IMR-90 (cell line): ENCODE measurements at regions not wholly inside any gene's neighbourhood (a gene's known extent, or its start where the extent isn't known, plus 50 kb on each side); places are given as distances from the start of the nearest gene placed in this dataset.

Source experiments
- ATAC-seq: fragments of 200-7000 bp; cut with Tn5 transposase; 2 replicates; pipeline ENCODE4 v1.9.1; 2020; ENCODE audit warnings: low read depth, mild to moderate bottlenecking, moderate library complexity
- BruUV-seq: library from RNA; stranded (reverse); fragments of 400-500 nt; replicated peaks from 2 replicates; lab custom pipeline; 2021; lab: Mats Ljungman, UMichigan
- CTCF ChIA-PET: fragments of 300-600 bp; formaldehyde crosslinking; extraction: SDS; loops from one replicate; lab custom pipeline; 2021; ENCODE audit warnings: antibody characterized with exemption; lab: Yijun Ruan, JAX
- POLR2A ChIA-PET: fragments of 300-600 bp; sonication (Branson Sonifier 250); formaldehyde crosslinking; loops from one replicate; lab custom pipeline; 2022; ENCODE audit warnings: antibody characterized with exemption; ENCODE audit not compliant: unreplicated experiment; lab: Charles Lee
- DNase-seq: peaks from one replicate; pipeline ENCODE4 v3.0.0; 2013
- H2AFZ ChIP-seq: replicated peaks from 2 replicates; pipeline ENCODE3; 2013; ENCODE audit warnings: low read length, mild to moderate bottlenecking; ENCODE audit not compliant: poor library complexity
- H2AK5ac ChIP-seq: 2 replicates; pipeline ENCODE4 v1.6.1; 2013; ENCODE audit warnings: low read depth, low read length, inconsistent platforms
- H2AK9ac ChIP-seq: replicated peaks from 2 replicates; pipeline ENCODE3; 2013; ENCODE audit warnings: mild to moderate bottlenecking, low read depth, low read length, moderate library complexity; ENCODE audit not compliant: poor library complexity
- H2BK120ac ChIP-seq: 2 replicates; pipeline ENCODE4 v1.6.1; 2013; ENCODE audit warnings: low read depth, low read length, inconsistent platforms
- H2BK15ac ChIP-seq: 3 replicates; pipeline ENCODE4 v1.6.1; 2013; ENCODE audit warnings: low read depth, low read length, inconsistent platforms
- H2BK20ac ChIP-seq: 2 replicates; pipeline ENCODE4 v1.6.1; 2013; ENCODE audit warnings: low read depth, mild to moderate bottlenecking, inconsistent platforms, low read length, moderate library complexity
- H2BK5ac ChIP-seq: 2 replicates; pipeline ENCODE4 v1.6.1; 2013; ENCODE audit warnings: mild to moderate bottlenecking, low read depth, low read length, inconsistent platforms; ENCODE audit not compliant: poor library complexity, severe bottlenecking
- H3K14ac ChIP-seq: replicated peaks from 2 replicates; pipeline ENCODE4 v1.6.1; 2013; ENCODE audit warnings: low read depth, low read length, inconsistent platforms
- H3K18ac ChIP-seq: 2 replicates; pipeline ENCODE4 v1.6.1; 2013; ENCODE audit warnings: low read depth, low read length, control low read depth
- H3K23ac ChIP-seq: 2 replicates; pipeline ENCODE4 v1.6.1; 2013; ENCODE audit warnings: low read depth, low read length, inconsistent platforms
- H3K27ac ChIP-seq: 2 replicates; pipeline ENCODE4 v1.5.1; 2013; ENCODE audit warnings: mild to moderate bottlenecking, control low read depth, low read length; ENCODE audit not compliant: insufficient read depth
- H3K27me3 ChIP-seq: 2 replicates; pipeline ENCODE4 v1.6.1; 2013; ENCODE audit warnings: low read length; ENCODE audit not compliant: control insufficient read depth, insufficient read depth
- H3K36me3 ChIP-seq: 2 replicates; pipeline ENCODE4 v1.6.1; 2013; ENCODE audit warnings: low read length, mixed read lengths; ENCODE audit not compliant: control insufficient read depth, insufficient read depth
- H3K4ac ChIP-seq: 2 replicates; pipeline ENCODE4 v1.6.1; 2013; ENCODE audit warnings: low read depth, low read length, inconsistent platforms
- H3K4me1 ChIP-seq: 2 replicates; pipeline ENCODE4 v1.6.1; 2013; ENCODE audit warnings: low read length, mixed read lengths; ENCODE audit not compliant: control insufficient read depth, insufficient read depth
- H3K4me2 ChIP-seq: 2 replicates; pipeline ENCODE4 v1.6.1; 2013; ENCODE audit warnings: low read depth, mild to moderate bottlenecking, control low read depth, low read length, moderate library complexity
- H3K4me3 ChIP-seq: 2 replicates; pipeline ENCODE4 v1.5.1; 2013; ENCODE audit warnings: low read depth, mild to moderate bottlenecking, control low read depth, low read length, moderate library complexity; ENCODE audit not compliant: insufficient read depth
- H3K56ac ChIP-seq: 2 replicates; pipeline ENCODE4 v1.6.1; 2013; ENCODE audit warnings: low read length, inconsistent platforms; ENCODE audit not compliant: insufficient read depth; ENCODE audit errors: extremely low read depth
- H3K79me1 ChIP-seq, 2 experiments: 2 replicates each; pipeline ENCODE4 v1.6.1; 2013; ENCODE audit warnings: low read length in 2 of 2, inconsistent platforms in 1 of 2, low read depth in 1 of 2
- H3K9ac ChIP-seq: 2 replicates; pipeline ENCODE4 v1.6.1; 2013; ENCODE audit warnings: low read depth, low read length, control low read depth
- H3K9me1 ChIP-seq: 2 replicates; pipeline ENCODE4 v1.6.1; 2013; ENCODE audit warnings: low read length, inconsistent platforms; ENCODE audit not compliant: insufficient read depth
- H3K9me3 ChIP-seq: 2 replicates; pipeline ENCODE4 v1.6.1; 2013; ENCODE audit warnings: low read length; ENCODE audit not compliant: control insufficient read depth, insufficient read depth
- H4K20me1 ChIP-seq: 2 replicates; pipeline ENCODE4 v1.6.1; 2013; ENCODE audit warnings: low read length, inconsistent platforms; ENCODE audit not compliant: insufficient read depth
- H4K5ac ChIP-seq: 2 replicates; pipeline ENCODE4 v1.6.1; 2013; ENCODE audit warnings: mild to moderate bottlenecking, low read depth, low read length, control low read depth
- H4K8ac ChIP-seq, 2 experiments: 2 replicates each; pipeline ENCODE4 v1.6.1; 2013; ENCODE audit warnings: low read depth in 2 of 2, low read length in 2 of 2, control low read depth in 1 of 2, inconsistent platforms in 1 of 2
- H4K91ac ChIP-seq: 2 replicates; pipeline ENCODE4 v1.6.1; 2013; ENCODE audit warnings: low read depth, low read length, inconsistent platforms; ENCODE audit not compliant: insufficient read depth
- CEBPB ChIP-seq: IDR thresholded peaks from 2 replicates; pipeline ENCODE4 v1.6.1; 2012; ENCODE audit warnings: low read depth, low read length, improper control_type of control experiment
- CHD1 ChIP-seq: IDR thresholded peaks from 2 replicates; pipeline ENCODE4 v1.6.1; 2012; ENCODE audit warnings: low read depth, low read length, improper control_type of control experiment
- FOS ChIP-seq: fragments of 150-350 bp; IDR thresholded peaks from 2 replicates; pipeline ENCODE4 v1.6.1; 2016; ENCODE audit warnings: low read depth, low read length
- MAFK ChIP-seq: IDR thresholded peaks from 2 replicates; pipeline ENCODE4 v1.6.1; 2012; ENCODE audit warnings: low read depth, low read length, improper control_type of control experiment
- MAZ ChIP-seq: IDR thresholded peaks from 2 replicates; pipeline ENCODE4 v1.6.1; 2012; ENCODE audit warnings: low read depth, mild to moderate bottlenecking, low read length, improper control_type of control experiment, moderate library complexity, borderline replicate concordance
- MXI1 ChIP-seq: IDR thresholded peaks from 2 replicates; pipeline ENCODE4 v1.6.1; 2012; ENCODE audit warnings: low read depth, mild to moderate bottlenecking, low read length, moderate library complexity, borderline replicate concordance
- NFE2L2 ChIP-seq: fragments of 150-350 bp; IDR thresholded peaks from 2 replicates; pipeline ENCODE4 v1.6.1; 2016; ENCODE audit warnings: low read depth, mild to moderate bottlenecking, low read length
- POLR2A ChIP-seq: IDR thresholded peaks from 2 replicates; pipeline ENCODE4 v1.6.1; 2012; ENCODE audit warnings: mild to moderate bottlenecking, low read depth, low read length
- RAD21 ChIP-seq: IDR thresholded peaks from 2 replicates; pipeline ENCODE4 v1.6.1; 2012; ENCODE audit warnings: low read length, improper control_type of control experiment
- RCOR1 ChIP-seq: IDR thresholded peaks from 2 replicates; pipeline ENCODE4 v1.6.1; 2012; ENCODE audit warnings: mild to moderate bottlenecking, low read length, improper control_type of control experiment; ENCODE audit not compliant: insufficient replicate concordance
- RFX5 ChIP-seq: IDR thresholded peaks from 2 replicates; pipeline ENCODE4 v1.8.0; 2012; ENCODE audit warnings: low read depth, mild to moderate bottlenecking, low read length, moderate library complexity
- SMC3 ChIP-seq: fragments of 150-350 bp; IDR thresholded peaks from 2 replicates; pipeline ENCODE4 v1.6.1; 2016; ENCODE audit warnings: low read depth, mild to moderate bottlenecking, antibody characterized with exemption, low read length, moderate library complexity
- WGBS, 2 experiments: methylation state at CpG; one replicate each; pipeline versions ENCODE4 v1.1.5 to v1.1.7; 2013; ENCODE audit warnings: missing lambda C conversion rate in 2 of 2; ENCODE audit not compliant: insufficient read length in 1 of 2; ENCODE audit errors: extremely low coverage in 2 of 2; 5-methylcytosine and 5-hydroxymethylcytosine counted together
- dilution Hi-C: fragments of 300-500 bp; cut with HindIII; formaldehyde crosslinking; loops from one replicate; pipeline ENCODE4 v1.14.3; 2018; ENCODE audit warnings: low sequenced_read_pairs; ENCODE audit not compliant: unreplicated experiment
- in situ Hi-C: fragments of 300-500 bp; cut with MboI; formaldehyde crosslinking; loops from 3 replicates; pipeline ENCODE4 v1.14.3; 2019; ENCODE audit warnings: low sequenced_read_pairs, inconsistent platforms, mixed read lengths
- intact Hi-C: fragments of 100-400 bp; cut with micrococcal nuclease; formaldehyde crosslinking; loops from 2 replicates; pipeline ENCODE4 v1.10.0; 2022
- TF ChIP-seq, protein P1 (sequence below): conservative IDR thresholded peaks from 2 replicates; pipeline ENCODE4 v1.5.1; 2012; ENCODE audit warnings: mild to moderate bottlenecking, low read depth, low read length, improper control_type of control experiment
- TF ChIP-seq, protein P2 (sequence below): fragments of 150-350 bp; IDR thresholded peaks from 2 replicates; pipeline ENCODE4 v1.6.1; 2016; ENCODE audit warnings: low read depth, mild to moderate bottlenecking, low read length, moderate library complexity, borderline replicate concordance
- TF ChIP-seq, protein P3 (sequence below): fragments of 150-350 bp; IDR thresholded peaks from 2 replicates; pipeline ENCODE4 v1.6.1; 2017; ENCODE audit warnings: mild to moderate bottlenecking, antibody characterized with exemption, low read length, low read depth

DNA sequence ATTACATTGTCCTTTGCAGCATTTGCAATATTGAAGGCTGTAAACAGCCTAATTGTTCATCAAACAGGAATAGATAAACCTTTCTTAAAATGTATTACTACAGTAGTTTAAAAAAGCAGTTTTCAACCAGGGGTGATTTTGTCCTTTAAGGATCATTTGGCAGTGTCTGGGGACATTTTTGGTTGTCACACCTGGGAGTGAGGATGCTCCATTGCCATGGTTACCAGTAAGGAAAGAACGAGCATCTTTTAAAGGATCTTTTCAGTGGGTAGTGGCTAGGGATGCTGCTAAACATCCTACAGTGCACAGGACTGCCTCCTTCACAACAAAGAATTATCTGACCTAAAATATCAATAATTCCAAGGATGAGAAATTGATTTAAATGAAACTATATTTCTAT lies 596.3 kb downstream of the HINT1 start:
- dilution Hi-C loops (no loop called here), intact Hi-C loops (no loop called here), in situ Hi-C loops (no loop called here)
- H2AFZ ChIP-seq = no peak overlapping the region
- H3K56ac ChIP-seq = no peak overlapping the region
- H3K4ac ChIP-seq = no peak overlapping the region
- H3K14ac ChIP-seq = no peak overlapping the region
- 0 out of 2 replicates have a peak, but pooled peaks cover 2% of the 10 kb centered on the region for H3K9me3 ChIP-seq
- H3K4me3 ChIP-seq = no peak overlapping the region
- no peak overlapping the region for H4K8ac ChIP-seq
- ATAC-seq (no peak), DNase-seq (no peak)
- H4K5ac ChIP-seq = no peak overlapping the region
- BruUV-seq = no TSS peak
- H3K9ac ChIP-seq = no peak overlapping the region
- no peak overlapping the region for H3K23ac ChIP-seq
- H4K20me1 ChIP-seq = no peaks in the 10 kb centered on the region
- no peak overlapping the region for H2AK9ac ChIP-seq
- CTCF ChIA-PET = no interaction called here
- H2AK5ac ChIP-seq = no peak overlapping the region
- H3K4me2 ChIP-seq = no peak overlapping the region
- POLR2A ChIA-PET = no interaction called here
- H2BK15ac ChIP-seq = no peak overlapping the region
- H3K9me1 ChIP-seq = no peaks in the 10 kb centered on the region
- TF ChIP-seq RFX5 = no peak
- TF ChIP-seq SMC3 = no peak
- TF ChIP-seq RAD21 = no peak
- TF ChIP-seq CEBPB = no peak
- TF ChIP-seq RCOR1 = no peak
- no peak for TF ChIP-seq MAFK
- TF ChIP-seq MAZ = no peak
- no peak for TF ChIP-seq POLR2A
- TF ChIP-seq, protein P1, sequence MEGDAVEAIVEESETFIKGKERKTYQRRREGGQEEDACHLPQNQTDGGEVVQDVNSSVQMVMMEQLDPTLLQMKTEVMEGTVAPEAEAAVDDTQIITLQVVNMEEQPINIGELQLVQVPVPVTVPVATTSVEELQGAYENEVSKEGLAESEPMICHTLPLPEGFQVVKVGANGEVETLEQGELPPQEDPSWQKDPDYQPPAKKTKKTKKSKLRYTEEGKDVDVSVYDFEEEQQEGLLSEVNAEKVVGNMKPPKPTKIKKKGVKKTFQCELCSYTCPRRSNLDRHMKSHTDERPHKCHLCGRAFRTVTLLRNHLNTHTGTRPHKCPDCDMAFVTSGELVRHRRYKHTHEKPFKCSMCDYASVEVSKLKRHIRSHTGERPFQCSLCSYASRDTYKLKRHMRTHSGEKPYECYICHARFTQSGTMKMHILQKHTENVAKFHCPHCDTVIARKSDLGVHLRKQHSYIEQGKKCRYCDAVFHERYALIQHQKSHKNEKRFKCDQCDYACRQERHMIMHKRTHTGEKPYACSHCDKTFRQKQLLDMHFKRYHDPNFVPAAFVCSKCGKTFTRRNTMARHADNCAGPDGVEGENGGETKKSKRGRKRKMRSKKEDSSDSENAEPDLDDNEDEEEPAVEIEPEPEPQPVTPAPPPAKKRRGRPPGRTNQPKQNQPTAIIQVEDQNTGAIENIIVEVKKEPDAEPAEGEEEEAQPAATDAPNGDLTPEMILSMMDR = no peak
- no peak for TF ChIP-seq NFE2L2
- TF ChIP-seq, protein P2, sequence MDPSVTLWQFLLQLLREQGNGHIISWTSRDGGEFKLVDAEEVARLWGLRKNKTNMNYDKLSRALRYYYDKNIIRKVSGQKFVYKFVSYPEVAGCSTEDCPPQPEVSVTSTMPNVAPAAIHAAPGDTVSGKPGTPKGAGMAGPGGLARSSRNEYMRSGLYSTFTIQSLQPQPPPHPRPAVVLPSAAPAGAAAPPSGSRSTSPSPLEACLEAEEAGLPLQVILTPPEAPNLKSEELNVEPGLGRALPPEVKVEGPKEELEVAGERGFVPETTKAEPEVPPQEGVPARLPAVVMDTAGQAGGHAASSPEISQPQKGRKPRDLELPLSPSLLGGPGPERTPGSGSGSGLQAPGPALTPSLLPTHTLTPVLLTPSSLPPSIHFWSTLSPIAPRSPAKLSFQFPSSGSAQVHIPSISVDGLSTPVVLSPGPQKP = no peak
- TF ChIP-seq FOS = no peak
- TF ChIP-seq MXI1 = no peak
- TF ChIP-seq, protein P3, sequence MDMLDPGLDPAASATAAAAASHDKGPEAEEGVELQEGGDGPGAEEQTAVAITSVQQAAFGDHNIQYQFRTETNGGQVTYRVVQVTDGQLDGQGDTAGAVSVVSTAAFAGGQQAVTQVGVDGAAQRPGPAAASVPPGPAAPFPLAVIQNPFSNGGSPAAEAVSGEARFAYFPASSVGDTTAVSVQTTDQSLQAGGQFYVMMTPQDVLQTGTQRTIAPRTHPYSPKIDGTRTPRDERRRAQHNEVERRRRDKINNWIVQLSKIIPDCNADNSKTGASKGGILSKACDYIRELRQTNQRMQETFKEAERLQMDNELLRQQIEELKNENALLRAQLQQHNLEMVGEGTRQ = no peak
- no peak for TF ChIP-seq CHD1
- H4K91ac ChIP-seq = no peak overlapping the region
- no peaks in the 10 kb centered on the region for H3K36me3 ChIP-seq
- no peak overlapping the region for H2BK5ac ChIP-seq
- H2BK120ac ChIP-seq = no peak overlapping the region
- H3K18ac ChIP-seq = no peak overlapping the region
- no peaks in the 10 kb centered on the region for H3K79me1 ChIP-seq
- no CpG with 5 or more reads among the region's 1 CpG for WGBS, 2 experiments
- H3K4me1 ChIP-seq = no peaks in the 10 kb centered on the region
- no peak overlapping the region for H2BK20ac ChIP-seq
- no peak overlapping the region for H3K27ac ChIP-seq
- no peaks in the 10 kb centered on the region for H3K27me3 ChIP-seq
